HTR-8/SVneo (cell line): ENCODE measurements at regions not wholly inside any gene's neighbourhood (a gene's known extent, or its start where the extent isn't known, plus 50 kb on each side); places are given as distances from the start of the nearest gene placed in this dataset.

Experiments
- DNase-seq: peaks from one replicate; pipeline ENCODE4 v3.0.0; 2011; ENCODE audit warnings: low spot score, mixed read lengths; ENCODE audit not compliant: insufficient read length
- FAIRE-seq: peaks from 2 replicates; lab custom pipeline; 2011; peaks lifted over from hg19 to GRCh38; lab: Jason Lieb, UNC

DNA sequence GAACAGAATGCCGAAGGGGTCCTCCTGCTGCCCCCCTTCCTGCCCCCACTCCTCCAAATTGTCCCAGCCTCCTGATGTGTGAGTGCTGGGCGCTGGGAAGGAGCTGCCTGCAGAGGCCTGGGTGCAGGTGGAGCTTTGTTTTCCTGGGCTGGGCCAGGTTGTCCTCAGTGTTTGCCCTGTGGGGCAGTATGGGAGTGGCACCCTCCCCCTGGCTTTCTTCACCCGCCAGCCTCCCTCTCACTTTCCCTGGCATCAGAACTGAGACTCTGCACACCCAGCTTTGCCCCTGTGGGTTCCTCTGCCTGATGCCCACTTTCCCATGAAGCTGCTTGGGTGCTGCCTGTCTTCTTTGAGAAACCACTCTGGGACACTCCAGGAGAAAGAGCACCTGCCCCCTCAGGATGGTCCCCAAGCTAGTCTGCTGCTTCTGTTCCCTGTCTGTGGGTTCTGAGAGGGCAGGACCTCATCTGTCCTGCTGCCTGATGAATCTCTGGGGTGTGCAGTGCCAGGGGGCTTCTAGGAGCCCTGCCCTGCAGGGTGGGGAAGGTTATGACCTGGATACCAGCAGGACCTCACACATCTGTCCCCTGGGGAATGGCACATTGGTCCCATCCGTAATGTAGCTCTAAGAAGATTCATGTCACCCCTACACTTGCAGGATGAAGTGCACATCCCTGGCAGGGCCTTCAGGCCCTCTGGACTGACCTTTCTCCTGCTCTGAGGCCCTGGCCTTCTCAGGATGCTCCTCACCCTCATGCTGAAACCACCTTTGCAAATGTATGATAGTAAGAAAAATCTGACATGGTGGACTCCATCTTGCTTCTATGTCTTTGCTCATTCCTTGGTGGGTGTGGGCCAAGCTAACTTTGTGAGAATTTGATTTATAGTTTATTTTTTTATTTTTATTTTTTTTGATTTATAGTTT lies 146.8 kb upstream of the HS6ST1 start:
- no peak for DNase-seq
- no peak for FAIRE-seq

DNA sequence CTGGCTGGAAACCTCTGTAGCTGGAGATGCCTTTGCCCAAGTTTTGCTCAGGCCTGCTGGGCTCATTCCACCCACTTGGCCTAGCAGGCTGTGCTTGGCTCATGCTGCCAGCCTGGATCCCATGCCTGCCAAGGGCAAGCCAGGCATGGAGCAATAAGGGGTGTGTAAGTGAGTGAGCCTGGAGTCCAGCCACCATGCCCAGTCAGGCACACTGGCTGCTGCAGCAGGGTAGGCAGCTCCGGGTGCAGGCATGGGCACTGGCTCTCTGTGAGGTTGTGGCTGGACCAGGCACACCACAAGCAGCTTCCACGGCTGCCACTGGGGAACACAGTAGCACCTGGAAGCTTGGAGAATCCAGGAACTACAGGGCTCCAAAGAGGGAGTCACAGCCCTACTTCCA lies 147.7 kb upstream of the HS6ST1 start:
- FAIRE-seq (no peak), DNase-seq (no peak)

GRCh38 chr2:128466776-128467175 lies 148.1 kb upstream of the HS6ST1 start:
- DNase-seq: no peak
- FAIRE-seq: no peak

DNA sequence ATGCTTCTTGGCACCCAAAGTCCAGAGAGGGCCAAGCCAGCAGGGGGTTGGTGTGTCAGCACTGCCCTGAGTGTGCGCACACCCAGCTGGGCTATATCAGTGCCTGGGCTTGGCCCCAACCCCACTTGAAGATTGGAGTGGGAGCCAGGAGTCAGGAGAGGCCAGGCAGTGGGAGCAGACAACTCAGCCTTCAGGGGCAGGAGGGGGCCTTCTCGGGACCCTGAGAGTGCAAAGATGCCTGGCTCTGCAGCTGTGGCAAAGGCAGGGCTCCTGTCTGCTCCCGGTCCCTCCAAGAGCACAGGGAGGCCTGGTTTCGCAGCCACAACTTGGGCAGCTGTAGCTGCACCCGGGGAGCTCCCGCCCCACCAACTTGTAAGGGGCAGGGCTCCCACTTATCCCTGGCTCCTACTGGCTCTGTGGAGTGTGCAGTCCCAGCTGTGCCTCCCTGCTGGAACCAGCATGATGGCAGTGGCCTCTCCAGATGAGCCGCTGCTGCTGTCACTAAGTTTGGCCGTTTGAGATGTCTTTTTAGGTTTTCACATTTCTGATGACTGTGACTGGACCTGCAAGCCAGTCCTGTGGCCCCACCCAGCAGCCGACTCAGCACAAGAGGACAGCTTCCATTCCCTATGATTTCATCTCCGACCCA lies 148.8 kb upstream of the HS6ST1 start:
- no peak for FAIRE-seq
- DNase-seq: no peak

GRCh38 chr2:128468186-128468920 lies 149.7 kb upstream of the HS6ST1 start:
- DNase-seq: no peak
- no peak for FAIRE-seq

DNA sequence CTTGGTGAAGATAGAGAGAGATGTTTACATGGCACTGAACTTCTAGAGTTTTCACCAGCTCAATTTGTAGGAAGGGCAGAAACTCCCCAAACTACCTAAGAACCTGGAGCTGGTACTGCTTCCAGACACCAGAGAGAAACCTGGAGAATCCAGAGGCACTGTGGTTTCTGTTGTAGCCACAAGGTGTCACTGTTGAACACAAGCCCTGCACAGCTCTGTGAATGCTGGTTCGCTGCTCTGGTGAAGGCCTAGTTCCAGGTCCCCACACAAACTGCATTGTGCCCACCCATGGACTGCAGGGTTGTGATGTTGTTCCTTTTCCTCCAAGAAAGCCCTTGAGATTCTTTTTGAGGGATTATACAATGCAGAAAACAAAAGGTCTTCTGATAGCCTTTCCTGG lies 150.5 kb upstream of the HS6ST1 start:
- DNase-seq (no peak), FAIRE-seq (no peak)

- DNase-seq (no peak), FAIRE-seq (no peak)
Measured at GRCh38 chr2:128469875-128470274, 151.2 kb upstream of the HS6ST1 start.

GRCh38 chr2:128472789-128473174 lies 154.1 kb upstream of the HS6ST1 start:
- FAIRE-seq (no peak), DNase-seq (no peak)

DNA sequence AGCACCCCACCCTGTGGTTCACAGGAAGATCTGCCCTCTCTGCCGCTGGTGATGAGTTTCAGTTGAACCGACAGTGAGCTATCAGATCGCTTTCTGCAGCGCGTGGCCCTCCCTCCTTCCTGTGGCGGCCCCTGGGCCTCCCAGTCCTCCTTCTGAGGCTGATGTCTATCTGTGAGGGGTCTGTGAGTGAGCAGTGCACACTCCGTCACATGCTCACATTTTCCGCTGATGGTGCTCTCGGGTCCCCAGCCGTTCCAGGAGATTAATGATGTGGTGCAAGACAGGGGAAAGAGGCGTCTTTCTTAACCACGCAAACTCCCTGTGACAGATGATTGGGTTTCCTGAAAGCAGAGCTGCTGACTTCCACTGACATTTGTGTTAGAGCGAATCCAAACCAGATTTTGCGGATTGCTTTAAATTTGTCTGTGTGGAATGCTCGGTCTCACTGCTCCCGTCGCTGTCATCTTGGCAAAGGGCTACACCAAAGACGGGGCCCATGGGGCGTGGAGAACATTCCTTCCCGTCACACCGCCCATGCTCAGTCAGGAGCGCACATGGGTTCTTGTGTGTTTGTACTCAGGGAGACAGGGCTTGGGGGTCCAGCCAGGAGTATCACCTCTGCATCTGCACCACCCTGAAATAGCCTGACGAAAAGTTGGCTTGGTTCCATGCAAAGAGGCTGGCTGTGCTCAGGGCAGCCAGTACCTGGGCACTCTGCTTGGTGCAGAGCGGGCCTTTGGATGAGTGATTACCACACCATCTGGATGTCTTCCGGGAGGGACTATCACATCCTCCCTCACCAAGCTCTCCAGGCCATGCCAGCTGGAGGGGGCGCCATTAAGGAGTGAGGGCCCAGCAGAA lies 154.7 kb upstream of the HS6ST1 start:
- no peak for DNase-seq

GRCh38 chr2:128474036-128474955 lies 155.6 kb upstream of the HS6ST1 start:
- FAIRE-seq (no peak), DNase-seq (no peak)

More for the DNA sequence above, 154.7 kb upstream of the HS6ST1 start:
- no peak for FAIRE-seq

DNA sequence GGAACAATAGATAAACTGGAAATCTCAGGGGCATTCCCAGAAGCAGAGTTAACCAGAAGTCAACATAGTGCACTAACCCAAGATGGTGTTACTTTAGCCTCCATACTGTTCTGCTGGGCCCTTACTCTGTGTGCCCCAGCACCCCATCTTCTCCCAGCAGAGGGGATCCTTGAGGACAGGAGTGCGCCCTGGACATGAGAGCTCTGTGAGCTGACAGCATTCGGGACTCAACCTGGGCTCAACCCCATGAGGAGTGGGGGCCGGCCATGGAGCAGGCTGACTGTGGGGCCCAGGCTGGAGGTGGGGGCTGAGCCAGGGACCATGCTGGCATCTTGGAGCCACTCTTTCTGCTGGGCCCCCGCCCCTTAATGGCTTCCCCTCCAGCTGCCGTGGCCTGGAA lies 156.3 kb upstream of the HS6ST1 start:
- DNase-seq: no peak
- no peak for FAIRE-seq

GRCh38 chr2:128475427-128476211 lies 157.0 kb upstream of the HS6ST1 start:
- FAIRE-seq (no peak), DNase-seq (no peak)

DNA sequence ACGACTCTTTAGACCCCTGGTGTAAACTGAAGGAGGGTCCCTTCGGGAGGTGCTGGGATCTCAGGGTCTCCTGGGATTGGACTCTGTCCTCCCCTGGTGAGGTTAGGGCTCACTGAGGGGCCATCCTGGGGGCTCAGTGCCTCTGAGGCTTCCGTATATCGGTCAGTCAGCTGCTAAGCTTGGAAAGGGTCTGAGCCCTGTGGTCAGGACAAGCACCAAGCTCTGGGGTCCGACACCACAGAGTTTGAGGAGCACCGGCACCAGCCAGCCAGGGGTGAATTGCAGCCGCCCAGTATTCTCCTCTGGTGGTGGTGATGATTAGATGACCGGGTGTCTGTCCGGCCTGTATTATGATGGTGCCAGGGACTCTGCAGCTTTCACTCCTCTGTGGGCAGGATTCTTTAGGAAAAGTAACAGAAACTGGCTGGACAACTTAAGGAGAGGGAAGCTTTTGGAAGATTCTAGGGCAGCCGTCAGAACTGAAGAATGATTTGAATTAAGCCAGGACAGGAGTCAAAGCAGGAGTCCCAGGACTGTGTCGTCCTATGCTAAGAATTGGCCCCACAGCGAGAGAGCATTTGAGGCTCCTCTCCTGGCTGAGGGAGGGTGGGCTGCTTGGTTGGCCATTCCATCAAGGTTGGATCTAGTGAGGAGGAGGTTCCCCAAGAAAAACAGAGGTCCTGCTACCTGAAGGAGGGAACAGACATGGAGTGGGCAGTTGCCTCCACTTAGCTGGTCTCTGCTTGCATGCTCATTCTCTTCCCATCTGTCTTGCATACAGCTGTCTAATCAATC lies 158.6 kb upstream of the HS6ST1 start:
- DNase-seq (no peak), FAIRE-seq (no peak)

GRCh38 chr2:128477891-128478290 lies 159.2 kb upstream of the HS6ST1 start:
- FAIRE-seq (no peak), DNase-seq (no peak)

GRCh38 chr2:128485761-128486639 lies 167.3 kb upstream of the HS6ST1 start:
- FAIRE-seq (no peak), DNase-seq (no peak)

DNA sequence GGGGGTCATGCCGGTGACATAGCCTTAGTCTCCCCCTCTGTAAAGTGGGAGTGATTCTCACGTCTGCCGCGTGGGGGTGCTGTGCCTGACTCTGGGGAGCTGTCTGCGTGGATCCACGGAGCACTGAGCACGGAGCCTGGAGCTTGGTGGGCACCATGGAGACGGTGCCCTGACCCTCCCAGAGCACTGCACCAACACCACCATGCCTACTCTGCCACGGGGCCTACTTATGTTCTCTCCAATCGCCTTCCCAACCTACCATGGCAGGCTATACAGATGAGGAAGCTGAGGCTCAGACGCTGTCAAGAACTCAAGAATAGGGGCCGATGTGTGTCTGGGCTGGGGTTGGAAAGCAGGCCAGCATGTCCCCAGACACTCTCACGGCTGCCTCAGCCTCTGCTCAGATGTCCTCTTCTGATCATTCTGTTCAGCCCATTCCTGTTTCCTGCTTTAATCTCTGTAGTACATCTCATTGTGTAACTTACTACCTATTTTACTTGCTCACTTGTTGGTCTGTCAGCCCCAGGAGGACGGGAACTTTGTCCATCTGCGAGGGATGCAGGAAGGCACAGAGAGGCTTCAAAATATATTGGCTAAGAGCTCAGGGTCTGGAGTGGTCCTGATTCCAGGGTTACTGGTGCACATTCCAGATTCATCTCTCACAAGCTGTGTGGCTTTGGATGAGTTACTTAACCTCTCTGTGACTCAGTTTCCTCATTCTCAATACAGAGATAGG lies 168.1 kb upstream of the HS6ST1 start:
- DNase-seq: no peak
- FAIRE-seq: no peak
